ENCODE measurements at regions not wholly inside any gene's neighbourhood (a gene's known extent, or its start where the extent isn't known, plus 50 kb on each side); places are given as distances from the start of the nearest gene placed in this dataset.

DNA sequence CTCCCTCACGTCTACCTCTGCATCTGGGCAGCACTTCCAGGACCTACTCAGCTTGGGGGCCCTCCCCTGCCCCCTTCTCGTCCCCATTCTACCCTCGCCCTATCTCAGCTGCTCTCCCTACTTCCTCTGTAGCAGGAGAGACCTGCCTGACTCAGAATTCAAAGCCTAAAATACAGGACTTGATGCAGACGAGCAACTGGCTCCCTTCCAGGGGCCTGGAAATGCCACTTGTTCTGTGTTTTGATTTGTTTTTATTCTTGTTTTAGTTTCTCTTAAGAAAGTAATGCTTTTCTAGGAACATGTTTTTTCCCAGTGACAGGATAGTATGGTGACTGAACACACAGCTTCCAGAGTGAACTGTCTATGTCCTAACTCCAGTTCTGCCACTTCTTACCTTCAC is 320.4 kb upstream of the CDH4 start:
- Histone ChIP-seq H3K14ac (replicated peaks; ENCODE audit: low read depth, low read length) (no peak overlapping the region), H3K4me2 (ENCODE audit: low read depth, low read length) (no peak overlapping the region), H3K9ac (ENCODE audit: low read depth, low read length) (no peak overlapping the region), H3K4me3 (ENCODE audit: insufficient read depth, low read depth, low read length) (no peak overlapping the region), H2BK20ac (ENCODE audit: low read depth, low read length) (no peak overlapping the region), H4K91ac (ENCODE audit: insufficient read depth, low read depth, low read length) (no peak overlapping the region), H2AK9ac (replicated peaks; ENCODE audit: low read depth, low read length, poor library complexity) (no peak overlapping the region), H3K27ac (ENCODE audit: insufficient read depth, low read length) (no peak overlapping the region), H4K5ac (ENCODE audit: low read depth, low read length) (no peak overlapping the region), H3K23ac (ENCODE audit: low read depth, low read length) (no peak overlapping the region), H2BK120ac (ENCODE audit: low read depth, low read length) (no peak overlapping the region), H3K18ac (ENCODE audit: low read depth, low read length) (no peak overlapping the region), H2AK5ac (ENCODE audit: low read depth, low read length) (no peak overlapping the region), H2BK15ac (ENCODE audit: low read depth, low read length) (no peak overlapping the region), H4K8ac (ENCODE audit: low read depth in 2 of 2, low read length in 2 of 2) (no peak overlapping the region), H3K79me1 (ENCODE audit: low read depth in 1 of 2, low read length in 2 of 2) (no peaks in the 10 kb centered on the region), H3K36me3 (ENCODE audit: control insufficient read depth, insufficient read depth, low read length) (no peaks in the 10 kb centered on the region), H3K56ac (ENCODE audit: extremely low read depth, insufficient read depth, low read length) (no peak overlapping the region), H3K9me3 (ENCODE audit: control insufficient read depth, insufficient read depth, low read length) (peaks cover 15% of the 10 kb centered on the region; the same call in 1 of the 2 replicates), H2BK5ac (ENCODE audit: low read depth, low read length, poor library complexity, severe bottlenecking) (no peak overlapping the region), H3K9me1 (ENCODE audit: insufficient read depth, low read length) (no peaks in the 10 kb centered on the region), H2AFZ (replicated peaks; ENCODE audit: low read length, poor library complexity) (no peak overlapping the region), H3K4me1 (ENCODE audit: control insufficient read depth, insufficient read depth, low read length) (no peaks in the 10 kb centered on the region), H3K4ac (ENCODE audit: low read depth, low read length) (no peak overlapping the region), H3K27me3 (ENCODE audit: control insufficient read depth, insufficient read depth, low read length) (no peaks in the 10 kb centered on the region), H4K20me1 (ENCODE audit: insufficient read depth, low read length) (no peaks in the 10 kb centered on the region)
- DNase-seq (no peak), ATAC-seq (ENCODE audit: low read depth) (no peak)
- ChIA-PET CTCF (no interaction called here), POLR2A (ENCODE audit: unreplicated experiment) (no interaction called here)
- dilution Hi-C loops (cut with HindIII; ENCODE audit: low sequenced_read_pairs, unreplicated experiment) = no loop called here
- no CpG with 5 or more reads among the region's 4 CpGs for WGBS, 2 experiments (ENCODE audit: extremely low coverage in 2 of 2, insufficient read length in 1 of 2)
- intact Hi-C loops (cut with micrococcal nuclease) = no loop called here
- in situ Hi-C loops (cut with MboI; ENCODE audit: low sequenced_read_pairs) = no loop called here
- TF ChIP-seq MAFK (IDR thresholded peaks at IDR 0.05; ENCODE audit: low read depth, low read length) = no peak
- no peak for TF ChIP-seq MXI1 (IDR thresholded peaks at IDR 0.05; ENCODE audit: borderline replicate concordance, low read depth, low read length)
- TF ChIP-seq CHD1 (IDR thresholded peaks at IDR 0.05; ENCODE audit: low read depth, low read length) = no peak
- TF ChIP-seq NFE2L2 (IDR thresholded peaks at IDR 0.05; ENCODE audit: low read depth, low read length) = no peak
- TF ChIP-seq BHLHE40 (IDR thresholded peaks at IDR 0.05; ENCODE audit: low read depth, low read length) = no peak
- TF ChIP-seq RAD21 (IDR thresholded peaks at IDR 0.05; ENCODE audit: low read length) = no peak
- TF ChIP-seq, protein P1, sequence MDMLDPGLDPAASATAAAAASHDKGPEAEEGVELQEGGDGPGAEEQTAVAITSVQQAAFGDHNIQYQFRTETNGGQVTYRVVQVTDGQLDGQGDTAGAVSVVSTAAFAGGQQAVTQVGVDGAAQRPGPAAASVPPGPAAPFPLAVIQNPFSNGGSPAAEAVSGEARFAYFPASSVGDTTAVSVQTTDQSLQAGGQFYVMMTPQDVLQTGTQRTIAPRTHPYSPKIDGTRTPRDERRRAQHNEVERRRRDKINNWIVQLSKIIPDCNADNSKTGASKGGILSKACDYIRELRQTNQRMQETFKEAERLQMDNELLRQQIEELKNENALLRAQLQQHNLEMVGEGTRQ (IDR thresholded peaks at IDR 0.05; ENCODE audit: low read depth, low read length) = no peak
- no peak for TF ChIP-seq FOS (IDR thresholded peaks at IDR 0.05; ENCODE audit: low read depth, low read length)
- no peak for TF ChIP-seq SMC3 (IDR thresholded peaks at IDR 0.05; ENCODE audit: low read depth, low read length)
- no TSS peak for BruUV-seq (replicated peaks)
